ENCODE measurements at regions not wholly inside any gene's neighbourhood (a gene's known extent, or its start where the extent isn't known, plus 50 kb on each side); places are given as distances from the start of the nearest gene placed in this dataset.

- no peak overlapping the region for H3K4me2 ChIP-seq (ENCODE audit: insufficient read depth, low read length)
- H4K20me1 ChIP-seq (ENCODE audit: insufficient read depth, low read length): no peaks in the 10 kb centered on the region
- no peaks in the 10 kb centered on the region for H3K9me3 ChIP-seq (ENCODE audit: insufficient read depth, low read length, severe bottlenecking)
- no peak overlapping the region for H3K9ac ChIP-seq (ENCODE audit: low read depth, low read length)
- no peak overlapping the region for H2AFZ ChIP-seq (ENCODE audit: low read depth, low read length)
- no peak overlapping the region for H3K27ac ChIP-seq (ENCODE audit: low read length)
- H3K36me3 ChIP-seq (ENCODE audit: insufficient read depth, low read length): no peaks in the 10 kb centered on the region
- H3K27me3 ChIP-seq (ENCODE audit: insufficient read depth, low read length, poor library complexity): no peaks in the 10 kb centered on the region
- H3K4me1 ChIP-seq (ENCODE audit: insufficient read depth, low read length): no peaks in the 10 kb centered on the region
- DNase-seq (no peak), ATAC-seq (ENCODE audit: insufficient read depth, low read depth) (no peak)
- no peak for TF ChIP-seq EZH2 (IDR thresholded peaks at IDR 0.05; ENCODE audit: borderline replicate concordance, low read depth, low read length, severe bottlenecking)
- TF ChIP-seq CTCF (IDR thresholded peaks at IDR 0.05; ENCODE audit: borderline replicate concordance, extremely low read depth, low read length, poor library complexity, severe bottlenecking): no peak
- no peaks in the 10 kb centered on the region for H3K79me2 ChIP-seq (ENCODE audit: insufficient read depth, low read length)
- no peak overlapping the region for H3K4me3 ChIP-seq (ENCODE audit: low read depth in 1 of 2, low read length in 2 of 2)
Observed at GRCh38 chr18:51514128-51514527, 316.6 kb upstream of the MEX3C start.

DNA sequence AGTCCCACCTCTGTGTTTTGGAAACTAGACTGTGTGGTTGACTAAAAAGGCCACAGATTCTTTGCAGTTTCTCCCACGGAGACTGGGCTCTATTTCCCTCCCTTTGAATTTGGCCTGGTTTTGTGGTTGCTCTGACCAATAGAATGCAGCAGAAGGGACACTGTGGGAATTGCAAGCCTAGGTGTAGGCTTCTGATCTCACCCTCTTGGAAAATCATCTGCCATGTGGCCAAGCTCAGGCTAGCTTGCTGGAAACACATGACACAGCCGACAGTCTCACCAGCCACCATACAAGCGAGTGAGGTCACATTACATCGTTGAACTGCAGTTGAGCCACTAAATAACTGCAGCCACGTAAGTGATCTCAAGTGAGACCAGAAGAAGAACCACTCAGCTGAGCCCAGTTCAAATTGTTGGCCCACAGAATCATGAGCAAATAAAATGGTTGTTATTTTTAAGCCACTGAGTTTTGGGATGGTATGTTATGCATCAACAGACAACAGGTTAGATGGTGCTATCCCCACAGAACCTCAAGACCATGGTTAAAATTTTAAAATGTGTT lies 319.1 kb upstream of the MEX3C start:
- no peaks in the 10 kb centered on the region for H3K27me3 ChIP-seq (ENCODE audit: insufficient read depth, low read length, poor library complexity)
- H3K79me2 ChIP-seq (ENCODE audit: insufficient read depth, low read length): no peaks in the 10 kb centered on the region
- H3K9me3 ChIP-seq (ENCODE audit: insufficient read depth, low read length, severe bottlenecking): no peaks in the 10 kb centered on the region
- no peak overlapping the region for H2AFZ ChIP-seq (ENCODE audit: low read depth, low read length)
- ATAC-seq (ENCODE audit: insufficient read depth, low read depth) (no peak), DNase-seq (no peak)
- H3K4me1 ChIP-seq (ENCODE audit: insufficient read depth, low read length): no peaks in the 10 kb centered on the region
- H3K9ac ChIP-seq (ENCODE audit: low read depth, low read length): no peak overlapping the region
- H3K36me3 ChIP-seq (ENCODE audit: insufficient read depth, low read length): no peaks in the 10 kb centered on the region
- H4K20me1 ChIP-seq (ENCODE audit: insufficient read depth, low read length): no peaks in the 10 kb centered on the region
- TF ChIP-seq EZH2 (IDR thresholded peaks at IDR 0.05; ENCODE audit: borderline replicate concordance, low read depth, low read length, severe bottlenecking): no peak
- TF ChIP-seq CTCF (IDR thresholded peaks at IDR 0.05; ENCODE audit: borderline replicate concordance, extremely low read depth, low read length, poor library complexity, severe bottlenecking): no peak
- no peak overlapping the region for H3K4me2 ChIP-seq (ENCODE audit: insufficient read depth, low read length)
- H3K27ac ChIP-seq (ENCODE audit: low read length): no peak overlapping the region
- H3K4me3 ChIP-seq (ENCODE audit: low read depth in 1 of 2, low read length in 2 of 2): no peak overlapping the region

GRCh38 chr18:51519571-51519970 lies 322.1 kb upstream of the MEX3C start:
- Histone ChIP-seq H2AFZ (ENCODE audit: low read depth, low read length) (no peak overlapping the region), H3K9ac (ENCODE audit: low read depth, low read length) (no peak overlapping the region), H4K20me1 (ENCODE audit: insufficient read depth, low read length) (no peaks in the 10 kb centered on the region), H3K36me3 (ENCODE audit: insufficient read depth, low read length) (no peaks in the 10 kb centered on the region), H3K27ac (ENCODE audit: low read length) (no peak overlapping the region), H3K4me3 (ENCODE audit: low read depth in 1 of 2, low read length in 2 of 2) (no peak overlapping the region), H3K79me2 (ENCODE audit: insufficient read depth, low read length) (no peaks in the 10 kb centered on the region), H3K9me3 (ENCODE audit: insufficient read depth, low read length, severe bottlenecking) (no peaks in the 10 kb centered on the region), H3K4me1 (ENCODE audit: insufficient read depth, low read length) (no peaks in the 10 kb centered on the region), H3K4me2 (ENCODE audit: insufficient read depth, low read length) (no peak overlapping the region), H3K27me3 (ENCODE audit: insufficient read depth, low read length, poor library complexity) (no peaks in the 10 kb centered on the region)
- no peak for TF ChIP-seq EZH2 (IDR thresholded peaks at IDR 0.05; ENCODE audit: borderline replicate concordance, low read depth, low read length, severe bottlenecking)
- no peak for TF ChIP-seq CTCF (IDR thresholded peaks at IDR 0.05; ENCODE audit: borderline replicate concordance, extremely low read depth, low read length, poor library complexity, severe bottlenecking)
- DNase-seq (no peak), ATAC-seq (ENCODE audit: insufficient read depth, low read depth) (no peak)
